ENCODE measurements at regions not wholly inside any gene's neighbourhood (a gene's known extent, or its start where the extent isn't known, plus 50 kb on each side); places are given as distances from the start of the nearest gene placed in this dataset.

DNA sequence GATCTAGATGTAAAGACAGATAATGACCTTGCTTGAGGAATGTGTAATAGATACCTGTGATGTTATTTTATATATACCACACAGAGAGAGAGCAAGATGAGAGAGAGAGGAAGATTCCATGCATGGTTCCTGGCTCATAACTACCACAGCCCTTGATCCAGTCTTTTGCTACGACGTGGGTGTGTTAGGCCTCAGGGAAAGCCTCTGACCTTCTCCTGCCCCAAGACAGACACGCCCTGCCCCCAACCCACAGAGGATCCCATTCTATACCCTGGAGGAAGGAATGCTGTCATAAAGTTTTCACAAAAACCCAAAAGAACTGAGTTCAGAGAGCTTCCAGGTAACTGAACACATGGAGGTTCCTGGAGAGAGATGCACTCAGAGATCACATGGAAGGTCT lies 193.1 kb downstream of the ZEB2 start:
- Histone ChIP-seq H3K27ac (ENCODE audit: low read depth in 1 of 2, low read length in 2 of 2) (no peak overlapping the region), H3K36me3 (ENCODE audit: control insufficient read depth in 4 of 4, insufficient read depth in 3 of 4, low read depth in 1 of 4, low read length in 3 of 4) (no peaks in the 10 kb centered on the region), H3K4me3 (ENCODE audit: low read depth in 1 of 3, low read length in 3 of 3) (no peak overlapping the region), H3K4me1 (ENCODE audit: control insufficient read depth in 4 of 4, insufficient read depth in 4 of 4, low read length in 3 of 4) (peaks cover 0 to 7% (median 6%) of the 10 kb centered on the region in 4 donors), H3K9me3 (ENCODE audit: control insufficient read depth in 4 of 4, low read length in 3 of 4) (no peaks in the 10 kb centered on the region), H3K9ac (ENCODE audit: low read depth in 1 of 2, low read length in 2 of 2) (no peak overlapping the region), H3K27me3 (ENCODE audit: control insufficient read depth in 4 of 4, insufficient read depth in 4 of 4, low read length in 3 of 4) (no peaks in the 10 kb centered on the region)
- no peak for DNase-seq (ENCODE audit: low spot score)
- WGBS: 95% methylated on average over 3 of the region's 3 CpGs
- TF ChIP-seq FOXA1 (IDR thresholded peaks at IDR 0.05) (no peak), EGR1 (IDR thresholded peaks at IDR 0.05; ENCODE audit: low read depth in 2 of 2) (no peak), RAD21 (IDR thresholded peaks at IDR 0.05) (no peak), TAF1 (conservative IDR thresholded peaks at IDR 0.05) (no peak), YY1 (IDR thresholded peaks at IDR 0.05) (no peak), NR2F2 (IDR thresholded peaks at IDR 0.05) (no peak), JUND (IDR thresholded peaks at IDR 0.05) (no peak), FOXA2 (IDR thresholded peaks at IDR 0.05) (no peak), HNF4A (conservative IDR thresholded peaks at IDR 0.05) (no peak), HNF4G (IDR thresholded peaks at IDR 0.05) (no peak), GABPA (IDR thresholded peaks at IDR 0.05 in 1 of 2, conservative IDR thresholded peaks at IDR 0.05 in 1 of 2) (no peak), SP1 (IDR thresholded peaks at IDR 0.05) (no peak)
- TF ChIP-seq, protein P1, sequence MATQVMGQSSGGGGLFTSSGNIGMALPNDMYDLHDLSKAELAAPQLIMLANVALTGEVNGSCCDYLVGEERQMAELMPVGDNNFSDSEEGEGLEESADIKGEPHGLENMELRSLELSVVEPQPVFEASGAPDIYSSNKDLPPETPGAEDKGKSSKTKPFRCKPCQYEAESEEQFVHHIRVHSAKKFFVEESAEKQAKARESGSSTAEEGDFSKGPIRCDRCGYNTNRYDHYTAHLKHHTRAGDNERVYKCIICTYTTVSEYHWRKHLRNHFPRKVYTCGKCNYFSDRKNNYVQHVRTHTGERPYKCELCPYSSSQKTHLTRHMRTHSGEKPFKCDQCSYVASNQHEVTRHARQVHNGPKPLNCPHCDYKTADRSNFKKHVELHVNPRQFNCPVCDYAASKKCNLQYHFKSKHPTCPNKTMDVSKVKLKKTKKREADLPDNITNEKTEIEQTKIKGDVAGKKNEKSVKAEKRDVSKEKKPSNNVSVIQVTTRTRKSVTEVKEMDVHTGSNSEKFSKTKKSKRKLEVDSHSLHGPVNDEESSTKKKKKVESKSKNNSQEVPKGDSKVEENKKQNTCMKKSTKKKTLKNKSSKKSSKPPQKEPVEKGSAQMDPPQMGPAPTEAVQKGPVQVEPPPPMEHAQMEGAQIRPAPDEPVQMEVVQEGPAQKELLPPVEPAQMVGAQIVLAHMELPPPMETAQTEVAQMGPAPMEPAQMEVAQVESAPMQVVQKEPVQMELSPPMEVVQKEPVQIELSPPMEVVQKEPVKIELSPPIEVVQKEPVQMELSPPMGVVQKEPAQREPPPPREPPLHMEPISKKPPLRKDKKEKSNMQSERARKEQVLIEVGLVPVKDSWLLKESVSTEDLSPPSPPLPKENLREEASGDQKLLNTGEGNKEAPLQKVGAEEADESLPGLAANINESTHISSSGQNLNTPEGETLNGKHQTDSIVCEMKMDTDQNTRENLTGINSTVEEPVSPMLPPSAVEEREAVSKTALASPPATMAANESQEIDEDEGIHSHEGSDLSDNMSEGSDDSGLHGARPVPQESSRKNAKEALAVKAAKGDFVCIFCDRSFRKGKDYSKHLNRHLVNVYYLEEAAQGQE (IDR thresholded peaks at IDR 0.05): no peak
- TF ChIP-seq, protein P2, sequence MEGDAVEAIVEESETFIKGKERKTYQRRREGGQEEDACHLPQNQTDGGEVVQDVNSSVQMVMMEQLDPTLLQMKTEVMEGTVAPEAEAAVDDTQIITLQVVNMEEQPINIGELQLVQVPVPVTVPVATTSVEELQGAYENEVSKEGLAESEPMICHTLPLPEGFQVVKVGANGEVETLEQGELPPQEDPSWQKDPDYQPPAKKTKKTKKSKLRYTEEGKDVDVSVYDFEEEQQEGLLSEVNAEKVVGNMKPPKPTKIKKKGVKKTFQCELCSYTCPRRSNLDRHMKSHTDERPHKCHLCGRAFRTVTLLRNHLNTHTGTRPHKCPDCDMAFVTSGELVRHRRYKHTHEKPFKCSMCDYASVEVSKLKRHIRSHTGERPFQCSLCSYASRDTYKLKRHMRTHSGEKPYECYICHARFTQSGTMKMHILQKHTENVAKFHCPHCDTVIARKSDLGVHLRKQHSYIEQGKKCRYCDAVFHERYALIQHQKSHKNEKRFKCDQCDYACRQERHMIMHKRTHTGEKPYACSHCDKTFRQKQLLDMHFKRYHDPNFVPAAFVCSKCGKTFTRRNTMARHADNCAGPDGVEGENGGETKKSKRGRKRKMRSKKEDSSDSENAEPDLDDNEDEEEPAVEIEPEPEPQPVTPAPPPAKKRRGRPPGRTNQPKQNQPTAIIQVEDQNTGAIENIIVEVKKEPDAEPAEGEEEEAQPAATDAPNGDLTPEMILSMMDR (IDR thresholded peaks at IDR 0.05; ENCODE audit: low read depth, low read length, missing input control): no peak
- TF ChIP-seq, protein P3, sequence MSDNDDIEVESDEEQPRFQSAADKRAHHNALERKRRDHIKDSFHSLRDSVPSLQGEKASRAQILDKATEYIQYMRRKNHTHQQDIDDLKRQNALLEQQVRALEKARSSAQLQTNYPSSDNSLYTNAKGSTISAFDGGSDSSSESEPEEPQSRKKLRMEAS (IDR thresholded peaks at IDR 0.05): no peak
- TF ChIP-seq, protein P4, sequence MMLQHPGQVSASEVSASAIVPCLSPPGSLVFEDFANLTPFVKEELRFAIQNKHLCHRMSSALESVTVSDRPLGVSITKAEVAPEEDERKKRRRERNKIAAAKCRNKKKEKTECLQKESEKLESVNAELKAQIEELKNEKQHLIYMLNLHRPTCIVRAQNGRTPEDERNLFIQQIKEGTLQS (IDR thresholded peaks at IDR 0.05): no peak

DNA sequence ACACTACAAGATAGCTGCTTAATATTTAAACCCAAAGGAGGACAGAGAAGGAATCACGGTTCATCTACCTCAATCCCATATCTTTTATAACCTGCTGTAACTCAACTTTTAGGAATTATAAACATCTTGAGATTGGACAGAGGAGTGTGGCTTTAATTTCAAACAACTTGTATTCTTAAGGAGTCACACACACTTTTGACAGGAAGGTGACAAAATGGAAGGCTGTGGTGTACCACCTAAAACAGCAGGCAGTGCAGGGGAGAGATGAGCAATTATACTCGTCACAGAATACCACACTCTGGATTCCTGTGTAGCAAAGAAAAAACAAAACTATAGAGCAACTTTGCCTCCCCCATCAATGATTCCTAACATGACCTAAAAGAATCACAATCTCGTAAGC lies 194.8 kb downstream of the ZEB2 start:
- no peak for DNase-seq (ENCODE audit: low spot score)
- TF ChIP-seq SP1 (IDR thresholded peaks at IDR 0.05) (no peak), FOXA2 (IDR thresholded peaks at IDR 0.05) (no peak), HNF4A (conservative IDR thresholded peaks at IDR 0.05) (no peak), TAF1 (conservative IDR thresholded peaks at IDR 0.05) (no peak)
- TF ChIP-seq, protein P5, sequence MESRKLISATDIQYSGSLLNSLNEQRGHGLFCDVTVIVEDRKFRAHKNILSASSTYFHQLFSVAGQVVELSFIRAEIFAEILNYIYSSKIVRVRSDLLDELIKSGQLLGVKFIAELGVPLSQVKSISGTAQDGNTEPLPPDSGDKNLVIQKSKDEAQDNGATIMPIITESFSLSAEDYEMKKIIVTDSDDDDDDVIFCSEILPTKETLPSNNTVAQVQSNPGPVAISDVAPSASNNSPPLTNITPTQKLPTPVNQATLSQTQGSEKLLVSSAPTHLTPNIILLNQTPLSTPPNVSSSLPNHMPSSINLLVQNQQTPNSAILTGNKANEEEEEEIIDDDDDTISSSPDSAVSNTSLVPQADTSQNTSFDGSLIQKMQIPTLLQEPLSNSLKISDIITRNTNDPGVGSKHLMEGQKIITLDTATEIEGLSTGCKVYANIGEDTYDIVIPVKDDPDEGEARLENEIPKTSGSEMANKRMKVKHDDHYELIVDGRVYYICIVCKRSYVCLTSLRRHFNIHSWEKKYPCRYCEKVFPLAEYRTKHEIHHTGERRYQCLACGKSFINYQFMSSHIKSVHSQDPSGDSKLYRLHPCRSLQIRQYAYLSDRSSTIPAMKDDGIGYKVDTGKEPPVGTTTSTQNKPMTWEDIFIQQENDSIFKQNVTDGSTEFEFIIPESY (IDR thresholded peaks at IDR 0.05): no peak
- Histone ChIP-seq H3K9ac (ENCODE audit: low read depth in 1 of 2, low read length in 2 of 2) (no peak overlapping the region), H3K27me3 (ENCODE audit: control insufficient read depth in 4 of 4, insufficient read depth in 4 of 4, low read length in 3 of 4) (no peaks in the 10 kb centered on the region), H3K27ac (ENCODE audit: low read depth in 1 of 2, low read length in 2 of 2) (no peak overlapping the region), H3K9me3 (ENCODE audit: control insufficient read depth in 4 of 4, low read length in 3 of 4) (no peaks in the 10 kb centered on the region), H3K4me1 (ENCODE audit: control insufficient read depth in 4 of 4, insufficient read depth in 4 of 4, low read length in 3 of 4) (peaks cover 0 to 1% (median 0%) of the 10 kb centered on the region in 4 donors), H3K4me3 (ENCODE audit: low read depth in 1 of 3, low read length in 3 of 3) (no peak overlapping the region), H3K36me3 (ENCODE audit: control insufficient read depth in 4 of 4, insufficient read depth in 3 of 4, low read depth in 1 of 4, low read length in 3 of 4) (no peaks in the 10 kb centered on the region)
- 84% methylated on average over 3 of the region's 3 CpGs for WGBS
